IMR-90 (cell line): ENCODE measurements at regions not wholly inside any gene's neighbourhood (a gene's known extent, or its start where the extent isn't known, plus 50 kb on each side); places are given as distances from the start of the nearest gene placed in this dataset.

Experiments used
- ATAC-seq: fragments of 200-7000 bp; cut with Tn5 transposase; 2 replicates; pipeline ENCODE4 v1.9.1; 2020; ENCODE audit warnings: low read depth, mild to moderate bottlenecking, moderate library complexity
- BruUV-seq: library from RNA; stranded (reverse); fragments of 400-500 nt; replicated peaks from 2 replicates; lab custom pipeline; 2021; lab: Mats Ljungman, UMichigan
- CTCF ChIA-PET: fragments of 300-600 bp; formaldehyde crosslinking; extraction: SDS; loops from one replicate; lab custom pipeline; 2021; ENCODE audit warnings: antibody characterized with exemption; lab: Yijun Ruan, JAX
- POLR2A ChIA-PET: fragments of 300-600 bp; sonication (Branson Sonifier 250); formaldehyde crosslinking; loops from one replicate; lab custom pipeline; 2022; ENCODE audit warnings: antibody characterized with exemption; ENCODE audit not compliant: unreplicated experiment; lab: Charles Lee
- DNase-seq: peaks from one replicate; pipeline ENCODE4 v3.0.0; 2013
- H2AFZ ChIP-seq: replicated peaks from 2 replicates; pipeline ENCODE3; 2013; ENCODE audit warnings: low read length, mild to moderate bottlenecking; ENCODE audit not compliant: poor library complexity
- H2AK5ac ChIP-seq: 2 replicates; pipeline ENCODE4 v1.6.1; 2013; ENCODE audit warnings: low read depth, low read length, inconsistent platforms
- H2AK9ac ChIP-seq: replicated peaks from 2 replicates; pipeline ENCODE3; 2013; ENCODE audit warnings: mild to moderate bottlenecking, low read depth, low read length, moderate library complexity; ENCODE audit not compliant: poor library complexity
- H2BK120ac ChIP-seq: 2 replicates; pipeline ENCODE4 v1.6.1; 2013; ENCODE audit warnings: low read depth, low read length, inconsistent platforms
- H2BK15ac ChIP-seq: 3 replicates; pipeline ENCODE4 v1.6.1; 2013; ENCODE audit warnings: low read depth, low read length, inconsistent platforms
- H2BK20ac ChIP-seq: 2 replicates; pipeline ENCODE4 v1.6.1; 2013; ENCODE audit warnings: low read depth, mild to moderate bottlenecking, inconsistent platforms, low read length, moderate library complexity
- H2BK5ac ChIP-seq: 2 replicates; pipeline ENCODE4 v1.6.1; 2013; ENCODE audit warnings: mild to moderate bottlenecking, low read depth, low read length, inconsistent platforms; ENCODE audit not compliant: poor library complexity, severe bottlenecking
- H3K14ac ChIP-seq: replicated peaks from 2 replicates; pipeline ENCODE4 v1.6.1; 2013; ENCODE audit warnings: low read depth, low read length, inconsistent platforms
- H3K18ac ChIP-seq: 2 replicates; pipeline ENCODE4 v1.6.1; 2013; ENCODE audit warnings: low read depth, low read length, control low read depth
- H3K23ac ChIP-seq: 2 replicates; pipeline ENCODE4 v1.6.1; 2013; ENCODE audit warnings: low read depth, low read length, inconsistent platforms
- H3K27ac ChIP-seq: 2 replicates; pipeline ENCODE4 v1.5.1; 2013; ENCODE audit warnings: mild to moderate bottlenecking, control low read depth, low read length; ENCODE audit not compliant: insufficient read depth
- H3K27me3 ChIP-seq: 2 replicates; pipeline ENCODE4 v1.6.1; 2013; ENCODE audit warnings: low read length; ENCODE audit not compliant: control insufficient read depth, insufficient read depth
- H3K36me3 ChIP-seq: 2 replicates; pipeline ENCODE4 v1.6.1; 2013; ENCODE audit warnings: low read length, mixed read lengths; ENCODE audit not compliant: control insufficient read depth, insufficient read depth
- H3K4ac ChIP-seq: 2 replicates; pipeline ENCODE4 v1.6.1; 2013; ENCODE audit warnings: low read depth, low read length, inconsistent platforms
- H3K4me1 ChIP-seq: 2 replicates; pipeline ENCODE4 v1.6.1; 2013; ENCODE audit warnings: low read length, mixed read lengths; ENCODE audit not compliant: control insufficient read depth, insufficient read depth
- H3K4me2 ChIP-seq: 2 replicates; pipeline ENCODE4 v1.6.1; 2013; ENCODE audit warnings: low read depth, mild to moderate bottlenecking, control low read depth, low read length, moderate library complexity
- H3K4me3 ChIP-seq: 2 replicates; pipeline ENCODE4 v1.5.1; 2013; ENCODE audit warnings: low read depth, mild to moderate bottlenecking, control low read depth, low read length, moderate library complexity; ENCODE audit not compliant: insufficient read depth
- H3K56ac ChIP-seq: 2 replicates; pipeline ENCODE4 v1.6.1; 2013; ENCODE audit warnings: low read length, inconsistent platforms; ENCODE audit not compliant: insufficient read depth; ENCODE audit errors: extremely low read depth
- H3K79me1 ChIP-seq, 2 experiments: 2 replicates each; pipeline ENCODE4 v1.6.1; 2013; ENCODE audit warnings: low read length in 2 of 2, inconsistent platforms in 1 of 2, low read depth in 1 of 2
- H3K9ac ChIP-seq: 2 replicates; pipeline ENCODE4 v1.6.1; 2013; ENCODE audit warnings: low read depth, low read length, control low read depth
- H3K9me1 ChIP-seq: 2 replicates; pipeline ENCODE4 v1.6.1; 2013; ENCODE audit warnings: low read length, inconsistent platforms; ENCODE audit not compliant: insufficient read depth
- H3K9me3 ChIP-seq: 2 replicates; pipeline ENCODE4 v1.6.1; 2013; ENCODE audit warnings: low read length; ENCODE audit not compliant: control insufficient read depth, insufficient read depth
- H4K20me1 ChIP-seq: 2 replicates; pipeline ENCODE4 v1.6.1; 2013; ENCODE audit warnings: low read length, inconsistent platforms; ENCODE audit not compliant: insufficient read depth
- H4K5ac ChIP-seq: 2 replicates; pipeline ENCODE4 v1.6.1; 2013; ENCODE audit warnings: mild to moderate bottlenecking, low read depth, low read length, control low read depth
- H4K8ac ChIP-seq, 2 experiments: 2 replicates each; pipeline ENCODE4 v1.6.1; 2013; ENCODE audit warnings: low read depth in 2 of 2, low read length in 2 of 2, control low read depth in 1 of 2, inconsistent platforms in 1 of 2
- H4K91ac ChIP-seq: 2 replicates; pipeline ENCODE4 v1.6.1; 2013; ENCODE audit warnings: low read depth, low read length, inconsistent platforms; ENCODE audit not compliant: insufficient read depth
- BHLHE40 ChIP-seq: fragments of 150-350 bp; IDR thresholded peaks from 2 replicates; pipeline ENCODE4 v1.6.1; 2016; ENCODE audit warnings: mild to moderate bottlenecking, low read depth, low read length
- CEBPB ChIP-seq: IDR thresholded peaks from 2 replicates; pipeline ENCODE4 v1.6.1; 2012; ENCODE audit warnings: low read depth, low read length, improper control_type of control experiment
- CHD1 ChIP-seq: IDR thresholded peaks from 2 replicates; pipeline ENCODE4 v1.6.1; 2012; ENCODE audit warnings: low read depth, low read length, improper control_type of control experiment
- ELK1 ChIP-seq: fragments of 150-350 bp; IDR thresholded peaks from 2 replicates; pipeline ENCODE4 v1.6.1; 2016; ENCODE audit warnings: low read depth, mild to moderate bottlenecking, low read length, moderate library complexity, borderline replicate concordance
- FOS ChIP-seq: fragments of 150-350 bp; IDR thresholded peaks from 2 replicates; pipeline ENCODE4 v1.6.1; 2016; ENCODE audit warnings: low read depth, low read length
- MAFK ChIP-seq: IDR thresholded peaks from 2 replicates; pipeline ENCODE4 v1.6.1; 2012; ENCODE audit warnings: low read depth, low read length, improper control_type of control experiment
- MAZ ChIP-seq: IDR thresholded peaks from 2 replicates; pipeline ENCODE4 v1.6.1; 2012; ENCODE audit warnings: low read depth, mild to moderate bottlenecking, low read length, improper control_type of control experiment, moderate library complexity, borderline replicate concordance
- MXI1 ChIP-seq: IDR thresholded peaks from 2 replicates; pipeline ENCODE4 v1.6.1; 2012; ENCODE audit warnings: low read depth, mild to moderate bottlenecking, low read length, moderate library complexity, borderline replicate concordance
- POLR2A ChIP-seq: IDR thresholded peaks from 2 replicates; pipeline ENCODE4 v1.6.1; 2012; ENCODE audit warnings: mild to moderate bottlenecking, low read depth, low read length
- RAD21 ChIP-seq: IDR thresholded peaks from 2 replicates; pipeline ENCODE4 v1.6.1; 2012; ENCODE audit warnings: low read length, improper control_type of control experiment
- RCOR1 ChIP-seq: IDR thresholded peaks from 2 replicates; pipeline ENCODE4 v1.6.1; 2012; ENCODE audit warnings: mild to moderate bottlenecking, low read length, improper control_type of control experiment; ENCODE audit not compliant: insufficient replicate concordance
- RFX5 ChIP-seq: IDR thresholded peaks from 2 replicates; pipeline ENCODE4 v1.8.0; 2012; ENCODE audit warnings: low read depth, mild to moderate bottlenecking, low read length, moderate library complexity
- SMC3 ChIP-seq: fragments of 150-350 bp; IDR thresholded peaks from 2 replicates; pipeline ENCODE4 v1.6.1; 2016; ENCODE audit warnings: low read depth, mild to moderate bottlenecking, antibody characterized with exemption, low read length, moderate library complexity
- USF2 ChIP-seq: fragments of 150-350 bp; IDR thresholded peaks from 2 replicates; pipeline ENCODE4 v1.6.1; 2017; ENCODE audit warnings: mild to moderate bottlenecking, antibody characterized with exemption, low read length, low read depth
- WGBS, 2 experiments: methylation state at CpG; one replicate each; pipeline versions ENCODE4 v1.1.5 to v1.1.7; 2013; ENCODE audit warnings: missing lambda C conversion rate in 2 of 2; ENCODE audit not compliant: insufficient read length in 1 of 2; ENCODE audit errors: extremely low coverage in 2 of 2; 5-methylcytosine and 5-hydroxymethylcytosine counted together
- dilution Hi-C: fragments of 300-500 bp; cut with HindIII; formaldehyde crosslinking; loops from one replicate; pipeline ENCODE4 v1.14.3; 2018; ENCODE audit warnings: low sequenced_read_pairs; ENCODE audit not compliant: unreplicated experiment
- in situ Hi-C: fragments of 300-500 bp; cut with MboI; formaldehyde crosslinking; loops from 3 replicates; pipeline ENCODE4 v1.14.3; 2019; ENCODE audit warnings: low sequenced_read_pairs, inconsistent platforms, mixed read lengths
- intact Hi-C: fragments of 100-400 bp; cut with micrococcal nuclease; formaldehyde crosslinking; loops from 2 replicates; pipeline ENCODE4 v1.10.0; 2022
- TF ChIP-seq, protein P1 (sequence below): conservative IDR thresholded peaks from 2 replicates; pipeline ENCODE4 v1.5.1; 2012; ENCODE audit warnings: mild to moderate bottlenecking, low read depth, low read length, improper control_type of control experiment

GRCh38 chr1:5304702-5305101, 650.3 kb downstream of the AJAP1 start:
- Histone ChIP-seq H4K91ac (no peak overlapping the region), H3K18ac (no peak overlapping the region), H4K20me1 (no peaks in the 10 kb centered on the region), H2BK5ac (no peak overlapping the region), H3K4ac (no peak overlapping the region), H3K79me1 (no peaks in the 10 kb centered on the region), H2AFZ (no peak overlapping the region), H3K4me3 (no peak overlapping the region), H3K4me2 (no peak overlapping the region), H2AK9ac (no peak overlapping the region), H3K9ac (no peak overlapping the region), H2BK20ac (no peak overlapping the region), H4K5ac (no peak overlapping the region), H4K8ac (no peak overlapping the region), H2AK5ac (no peak overlapping the region), H3K56ac (no peak overlapping the region), H3K9me1 (no peaks in the 10 kb centered on the region), H3K4me1 (no peaks in the 10 kb centered on the region), H2BK120ac (no peak overlapping the region), H3K36me3 (no peaks in the 10 kb centered on the region), H3K14ac (no peak overlapping the region), H3K9me3 (peaks cover 22% of the 10 kb centered on the region), H2BK15ac (no peak overlapping the region), H3K23ac (no peak overlapping the region), H3K27me3 (no peaks in the 10 kb centered on the region), H3K27ac (no peak overlapping the region)
- in situ Hi-C loops, result no loop called here
- dilution Hi-C loops, result no loop called here
- DNase-seq (no peak), ATAC-seq (no peak)
- no TSS peak for BruUV-seq
- POLR2A ChIA-PET, result no interaction called here
- TF ChIP-seq SMC3 (no peak), CEBPB (no peak), ELK1 (no peak), BHLHE40 (no peak), RCOR1 (no peak), RFX5 (no peak), POLR2A (no peak), CHD1 (no peak), MAFK (no peak), MAZ (no peak), USF2 (no peak), FOS (no peak), MXI1 (no peak), RAD21 (no peak)
- TF ChIP-seq, protein P1, sequence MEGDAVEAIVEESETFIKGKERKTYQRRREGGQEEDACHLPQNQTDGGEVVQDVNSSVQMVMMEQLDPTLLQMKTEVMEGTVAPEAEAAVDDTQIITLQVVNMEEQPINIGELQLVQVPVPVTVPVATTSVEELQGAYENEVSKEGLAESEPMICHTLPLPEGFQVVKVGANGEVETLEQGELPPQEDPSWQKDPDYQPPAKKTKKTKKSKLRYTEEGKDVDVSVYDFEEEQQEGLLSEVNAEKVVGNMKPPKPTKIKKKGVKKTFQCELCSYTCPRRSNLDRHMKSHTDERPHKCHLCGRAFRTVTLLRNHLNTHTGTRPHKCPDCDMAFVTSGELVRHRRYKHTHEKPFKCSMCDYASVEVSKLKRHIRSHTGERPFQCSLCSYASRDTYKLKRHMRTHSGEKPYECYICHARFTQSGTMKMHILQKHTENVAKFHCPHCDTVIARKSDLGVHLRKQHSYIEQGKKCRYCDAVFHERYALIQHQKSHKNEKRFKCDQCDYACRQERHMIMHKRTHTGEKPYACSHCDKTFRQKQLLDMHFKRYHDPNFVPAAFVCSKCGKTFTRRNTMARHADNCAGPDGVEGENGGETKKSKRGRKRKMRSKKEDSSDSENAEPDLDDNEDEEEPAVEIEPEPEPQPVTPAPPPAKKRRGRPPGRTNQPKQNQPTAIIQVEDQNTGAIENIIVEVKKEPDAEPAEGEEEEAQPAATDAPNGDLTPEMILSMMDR, result no peak
- no CpG with 5 or more reads among the region's 6 CpGs for WGBS, 2 experiments
- CTCF ChIA-PET, result no interaction called here
- intact Hi-C loops, result no loop called here
